ENCODE measurements at regions not wholly inside any gene's neighbourhood (a gene's known extent, or its start where the extent isn't known, plus 50 kb on each side); places are given as distances from the start of the nearest gene placed in this dataset.

DNA sequence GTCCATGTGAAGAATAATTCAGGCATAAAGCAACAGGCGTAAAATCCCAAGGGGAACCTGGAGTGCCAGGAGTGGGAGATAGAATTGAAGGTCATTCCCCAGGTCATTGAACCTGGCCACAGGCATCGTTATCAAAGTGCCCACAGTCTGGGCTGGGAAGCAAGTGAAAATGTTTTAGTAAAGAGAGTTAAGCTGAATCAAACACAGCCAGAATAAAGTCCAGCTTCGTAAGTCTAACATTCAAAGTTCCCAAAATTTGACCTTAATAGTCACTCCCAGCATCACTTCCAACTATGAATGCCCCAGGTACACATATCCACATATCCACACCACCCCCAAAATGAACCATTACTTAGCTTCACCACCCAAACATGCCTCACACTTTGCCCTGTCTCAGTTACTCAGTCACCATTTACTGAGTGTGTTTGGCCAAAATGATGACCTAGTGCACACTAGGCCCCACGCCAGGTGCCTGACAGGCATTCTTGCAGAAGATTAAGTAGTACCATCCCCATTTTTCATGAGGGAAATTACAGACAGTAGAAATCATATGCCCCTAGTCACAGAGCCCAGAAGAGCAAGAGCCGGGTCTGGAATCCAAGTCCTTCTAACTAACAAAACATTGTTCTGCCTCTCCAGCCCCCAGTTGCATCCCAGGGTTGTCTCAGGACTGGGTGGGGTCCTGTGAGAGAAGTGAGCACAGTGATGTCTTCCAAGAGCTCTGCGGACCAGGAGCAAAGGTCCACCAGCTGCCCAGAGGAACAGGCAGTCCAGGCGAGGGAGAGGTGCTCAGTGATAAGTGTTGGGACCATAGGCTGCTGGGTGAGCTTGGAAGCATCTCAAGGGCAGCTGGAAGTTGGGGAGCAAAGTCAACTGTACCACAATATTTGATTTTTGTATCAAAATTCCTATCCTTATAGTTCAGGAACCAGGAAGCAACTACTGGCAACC, 65.2 kb upstream of the MYCN start:
- no peaks in the 10 kb centered on the region; a peak in 1 of 20 replicates for H3K4me1 ChIP-seq

DNA sequence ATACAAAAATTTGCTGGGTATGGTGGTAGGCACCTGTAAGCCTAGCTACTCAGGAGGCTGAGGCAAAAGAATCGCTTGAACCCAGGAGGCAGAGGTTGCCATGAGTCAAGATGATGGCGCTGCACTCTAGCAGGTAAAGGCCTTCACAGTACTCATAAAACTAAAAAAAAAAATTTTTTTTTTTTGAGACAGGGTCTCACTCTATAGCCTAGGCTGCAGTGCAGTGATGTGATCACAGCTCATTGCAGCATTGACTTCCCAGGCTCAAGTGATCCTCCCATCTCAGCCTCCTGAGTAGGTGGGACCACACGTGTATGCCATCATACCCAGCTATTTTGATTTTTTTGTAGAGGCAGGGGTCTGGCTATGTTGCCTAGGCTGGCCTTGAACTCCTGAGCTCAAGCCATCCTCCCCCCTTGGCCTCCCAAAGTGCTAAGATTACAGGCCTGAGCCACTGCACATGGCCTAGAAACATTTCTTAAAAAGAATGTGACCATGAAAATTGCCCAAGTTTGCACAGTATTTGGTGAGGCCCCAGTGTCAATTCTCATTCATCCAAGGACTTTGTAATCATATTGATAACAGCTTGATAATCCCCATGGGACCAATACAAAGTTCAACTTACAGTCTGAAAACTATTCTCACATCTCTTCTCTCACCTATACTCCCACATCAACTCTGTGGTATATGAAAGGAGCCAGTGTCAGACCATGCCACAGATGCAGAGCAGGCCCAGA, 64.2 kb upstream of the MYCN start:
- no peak for TF ChIP-seq Cebpa-rat (IDR thresholded peaks at IDR 0.05)
- H3K9me3 ChIP-seq (replicated peaks in 1 of 11): peaks cover 11 to 24% (median 15%) of the 10 kb centered on the region in 11 experiments
- no peaks in the 10 kb centered on the region for H3K36me3 ChIP-seq
- H3K27me3 ChIP-seq: no peaks in the 10 kb centered on the region
- H3K4me2 ChIP-seq: no peak overlapping the region
- H3K4me1 ChIP-seq: no peaks in the 10 kb centered on the region; a peak in 1 of 20 replicates
- no peak overlapping the region for H3K27ac ChIP-seq
- no peak overlapping the region for H3K4me3 ChIP-seq
- no peaks in the 10 kb centered on the region for H4K20me1 ChIP-seq
- H3K9ac ChIP-seq: no peak overlapping the region

More for the DNA sequence above, 65.2 kb upstream of the MYCN start:
- peaks cover 16 to 31% (median 23%) of the 10 kb centered on the region in 11 experiments for H3K9me3 ChIP-seq (replicated peaks in 1 of 11)
- H3K36me3 ChIP-seq: no peaks in the 10 kb centered on the region
- H3K27ac ChIP-seq: no peak overlapping the region
- no peaks in the 10 kb centered on the region for H4K20me1 ChIP-seq
- H3K4me2 ChIP-seq: no peak overlapping the region
- no peak overlapping the region for H3K4me3 ChIP-seq
- H3K9ac ChIP-seq: no peak overlapping the region
- TF ChIP-seq Cebpa-rat (IDR thresholded peaks at IDR 0.05): no peak
- H3K27me3 ChIP-seq: no peaks in the 10 kb centered on the region

DNA sequence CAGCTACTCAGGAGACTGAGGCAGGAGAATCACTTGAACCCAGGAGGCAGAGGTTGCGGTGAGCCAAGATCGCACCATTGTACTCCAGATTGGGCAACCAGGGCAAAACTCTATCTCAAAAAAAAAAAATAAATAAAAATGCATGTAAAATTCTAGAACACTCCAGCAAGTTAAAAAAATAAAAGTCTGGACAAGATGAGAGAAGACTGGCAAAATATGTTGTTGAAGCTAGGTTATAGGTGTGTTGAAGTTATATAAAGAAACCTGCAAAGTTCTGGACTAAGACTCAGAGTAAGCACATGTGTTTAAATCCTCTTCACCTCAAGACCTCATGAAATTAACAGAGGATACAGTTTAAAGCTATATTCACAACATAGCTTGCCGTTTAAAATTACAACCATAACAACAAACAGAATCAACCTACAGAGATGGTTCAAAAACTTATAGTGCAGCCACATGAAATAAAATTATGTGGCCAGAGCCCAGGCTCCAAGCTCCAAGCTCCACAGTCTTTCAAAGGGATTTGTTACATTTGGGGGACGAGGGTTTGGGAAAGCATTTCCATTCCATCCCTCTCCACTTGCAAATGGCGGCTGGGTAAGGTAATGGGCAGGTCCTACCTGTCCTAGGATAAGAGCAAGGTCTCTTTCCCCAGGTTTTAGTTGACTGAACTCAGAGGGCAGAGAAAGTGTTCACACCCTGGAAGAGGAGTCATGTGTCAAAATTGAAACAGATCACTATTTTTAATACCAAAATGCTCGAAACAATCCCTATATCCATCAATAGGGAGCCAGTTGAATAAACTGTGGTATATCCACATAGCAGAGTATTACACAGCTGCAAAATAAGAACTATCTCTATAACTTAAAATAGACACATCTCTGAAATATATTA, 59.9 kb upstream of the MYCN start:
- Histone ChIP-seq H4K20me1 (no peaks in the 10 kb centered on the region), H3K4me1 (peaks cover 0 to 4% (median 0%) of the 10 kb centered on the region in 10 experiments; a peak in 1 of 20 replicates), H3K9ac (no peak overlapping the region), H3K9me3 (replicated peaks in 1 of 11) (peaks cover 0 to 8% (median 4%) of the 10 kb centered on the region in 11 experiments; a peak in 2 of 22 replicates), H3K27me3 (no peaks in the 10 kb centered on the region), H3K4me2 (no peak overlapping the region), H3K4me3 (no peak overlapping the region), H3K36me3 (no peaks in the 10 kb centered on the region), H3K27ac (no peak overlapping the region)
- no peak for TF ChIP-seq Cebpa-rat (IDR thresholded peaks at IDR 0.05)

DNA sequence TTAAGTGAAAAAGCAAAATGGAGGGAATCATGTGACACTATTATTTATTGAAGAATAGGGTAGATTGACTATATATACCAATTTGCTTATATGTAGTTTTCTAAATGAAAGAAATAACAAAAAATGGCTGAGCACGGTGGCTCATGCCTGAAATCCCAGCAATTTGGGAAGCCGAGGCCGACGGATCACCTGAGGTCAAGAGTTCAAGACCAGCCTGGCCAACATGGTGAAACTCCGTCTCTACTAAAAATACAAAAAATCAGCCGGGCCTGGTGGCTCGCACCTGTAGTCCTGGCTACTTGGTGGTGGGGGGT, 59.3 kb upstream of the MYCN start:
- Histone ChIP-seq H3K27ac (no peak overlapping the region), H3K27me3 (no peaks in the 10 kb centered on the region), H3K9me3 (replicated peaks in 1 of 11) (peaks cover 0 to 8% (median 4%) of the 10 kb centered on the region in 11 experiments; a peak in 2 of 22 replicates), H3K4me3 (no peak overlapping the region), H3K36me3 (no peaks in the 10 kb centered on the region), H3K4me1 (peaks cover 0 to 4% (median 0%) of the 10 kb centered on the region in 10 experiments; a peak in 1 of 20 replicates), H4K20me1 (no peaks in the 10 kb centered on the region), H3K9ac (no peak overlapping the region), H3K4me2 (no peak overlapping the region)
- TF ChIP-seq Cebpa-rat (IDR thresholded peaks at IDR 0.05): no peak

DNA sequence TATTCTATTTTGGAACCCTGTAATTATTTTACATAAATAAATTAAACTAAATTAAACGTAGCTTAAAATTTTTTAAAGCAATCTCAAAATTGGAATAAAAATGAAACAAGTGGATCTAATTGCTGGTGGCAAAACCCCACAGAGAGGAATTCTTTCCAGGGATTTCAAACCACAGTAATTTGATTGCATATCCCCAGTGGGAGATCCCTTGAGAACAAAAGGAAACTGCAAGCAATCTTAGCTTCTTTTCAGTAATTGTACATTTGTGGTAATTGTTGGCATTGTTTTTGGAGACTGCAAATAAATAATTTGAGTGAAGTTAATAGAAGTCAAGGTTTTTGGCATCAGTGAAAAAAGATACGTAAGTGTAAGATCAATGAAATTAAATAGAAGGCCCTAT, 58.7 kb upstream of the MYCN start:
- no peaks in the 10 kb centered on the region for H4K20me1 ChIP-seq
- no peak for TF ChIP-seq Cebpa-rat (IDR thresholded peaks at IDR 0.05)
- H3K27me3 ChIP-seq: no peaks in the 10 kb centered on the region
- H3K4me1 ChIP-seq: peaks cover 0 to 4% (median 0%) of the 10 kb centered on the region in 10 experiments; a peak in 1 of 20 replicates
- H3K4me2 ChIP-seq: no peak overlapping the region
- peaks cover 0 to 6% (median 3%) of the 10 kb centered on the region in 11 experiments; a peak in 2 of 22 replicates for H3K9me3 ChIP-seq (replicated peaks in 1 of 11)
- H3K27ac ChIP-seq: no peak overlapping the region
- H3K4me3 ChIP-seq: no peak overlapping the region
- H3K36me3 ChIP-seq: no peaks in the 10 kb centered on the region
- no peak overlapping the region for H3K9ac ChIP-seq

DNA sequence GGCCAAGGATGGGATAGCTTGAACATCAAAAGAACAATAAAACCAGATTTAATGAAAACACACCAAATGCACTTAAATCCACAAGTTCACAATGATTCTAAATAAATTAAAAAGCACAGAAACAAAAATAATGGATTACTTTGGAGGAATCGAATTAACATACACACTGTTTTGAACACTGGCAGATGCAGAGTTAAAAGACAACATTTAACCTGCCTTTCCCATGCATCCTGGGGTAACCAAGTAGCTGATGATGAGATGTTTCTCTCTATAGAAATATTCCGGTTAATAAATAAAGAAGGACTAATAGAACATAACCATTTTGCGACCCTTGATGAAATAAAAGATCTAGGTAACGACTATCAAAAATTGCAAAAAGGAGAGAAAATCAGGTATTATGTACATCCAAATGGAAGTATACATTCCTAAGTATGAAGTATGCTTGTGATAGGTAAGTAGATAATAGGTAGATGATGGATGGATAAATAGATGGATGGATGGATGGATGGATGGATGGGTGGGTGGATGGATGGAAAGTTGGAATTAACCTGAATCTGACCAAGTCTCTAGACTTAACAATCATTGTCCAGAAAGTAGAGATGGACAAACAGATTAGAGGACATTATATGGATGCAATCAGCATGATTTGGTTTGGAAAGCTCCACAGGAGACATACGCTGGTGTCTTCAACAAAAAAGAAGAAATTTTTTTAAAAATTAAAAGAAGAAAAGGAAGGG, 57.4 kb upstream of the MYCN start:
- TF ChIP-seq Cebpa-rat (IDR thresholded peaks at IDR 0.05): no peak
- no peaks in the 10 kb centered on the region for H3K36me3 ChIP-seq
- H3K9me3 ChIP-seq (replicated peaks in 1 of 11): no peaks in the 10 kb centered on the region
- H4K20me1 ChIP-seq: no peaks in the 10 kb centered on the region
- peaks cover 0 to 4% (median 0%) of the 10 kb centered on the region in 10 experiments; a peak in 1 of 20 replicates for H3K4me1 ChIP-seq
- no peaks in the 10 kb centered on the region for H3K27me3 ChIP-seq
- no peak overlapping the region for H3K27ac ChIP-seq
- H3K9ac ChIP-seq: no peak overlapping the region
- no peak overlapping the region for H3K4me3 ChIP-seq
- no peak overlapping the region for H3K4me2 ChIP-seq

DNA sequence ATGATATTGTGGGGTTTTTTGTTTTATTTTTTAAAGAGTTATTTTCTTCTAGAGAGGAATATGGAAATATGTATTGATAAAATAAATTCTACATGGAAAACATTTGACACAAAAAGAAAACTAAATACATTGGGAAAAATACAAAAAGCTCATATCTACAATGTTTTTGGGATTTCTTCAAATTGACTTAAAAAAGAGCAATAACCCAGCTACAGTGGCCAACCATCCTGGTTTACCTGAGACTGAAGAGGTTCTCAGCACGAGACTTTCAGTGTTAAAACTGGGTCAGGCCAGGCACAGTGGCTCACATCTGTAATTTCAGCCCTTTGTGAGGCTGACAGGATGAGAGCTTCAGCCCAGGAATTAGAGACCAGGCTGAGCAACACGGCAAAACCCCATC, 56.7 kb upstream of the MYCN start:
- H3K4me2 ChIP-seq: no peak overlapping the region
- no peak overlapping the region for H3K9ac ChIP-seq
- no peaks in the 10 kb centered on the region for H4K20me1 ChIP-seq
- H3K9me3 ChIP-seq (replicated peaks in 1 of 11): no peaks in the 10 kb centered on the region
- no peak overlapping the region for H3K4me3 ChIP-seq
- peaks cover 0 to 4% (median 0%) of the 10 kb centered on the region in 10 experiments; a peak in 1 of 20 replicates for H3K4me1 ChIP-seq
- no peaks in the 10 kb centered on the region for H3K27me3 ChIP-seq
- H3K36me3 ChIP-seq: no peaks in the 10 kb centered on the region
- no peak for TF ChIP-seq Cebpa-rat (IDR thresholded peaks at IDR 0.05)
- H3K27ac ChIP-seq: no peak overlapping the region

DNA sequence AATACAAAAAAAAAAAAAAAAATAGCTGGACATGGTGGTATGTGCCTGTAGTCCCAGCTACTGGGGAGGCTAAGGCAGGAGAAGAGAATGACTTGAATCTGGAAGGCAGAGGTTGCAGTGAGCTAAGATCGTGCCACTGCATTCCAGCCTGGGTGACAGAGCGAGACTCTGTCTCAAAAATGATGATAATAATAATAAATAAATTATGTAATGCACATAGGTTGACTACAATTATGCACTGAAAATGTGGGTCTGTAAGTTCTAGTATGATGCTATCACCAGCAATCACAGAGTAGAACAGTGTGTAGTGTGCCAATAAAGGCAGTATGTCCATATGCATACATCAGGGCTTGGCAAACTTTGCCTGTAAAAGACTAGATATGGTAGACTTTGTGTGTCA, 55.6 kb upstream of the MYCN start:
- H4K20me1 ChIP-seq: no peaks in the 10 kb centered on the region
- no peaks in the 10 kb centered on the region for H3K36me3 ChIP-seq
- H3K27ac ChIP-seq: no peak overlapping the region
- H3K4me1 ChIP-seq: peaks cover 0 to 4% (median 0%) of the 10 kb centered on the region in 10 experiments; a peak in 1 of 20 replicates
- H3K27me3 ChIP-seq: no peaks in the 10 kb centered on the region
- H3K4me2 ChIP-seq: no peak overlapping the region
- no peak for TF ChIP-seq Cebpa-rat (IDR thresholded peaks at IDR 0.05)
- no peak overlapping the region for H3K9ac ChIP-seq
- H3K9me3 ChIP-seq (replicated peaks in 1 of 11): no peaks in the 10 kb centered on the region
- H3K4me3 ChIP-seq: no peak overlapping the region
